DND-41 (cell line): ENCODE measurements at regions not wholly inside any gene's neighbourhood (a gene's known extent, or its start where the extent isn't known, plus 50 kb on each side); places are given as distances from the start of the nearest gene placed in this dataset.

Source experiments
- ATAC-seq: fragments of 200-7000 bp; cut with Tn5 transposase; 3 replicates; pipeline ENCODE4 v1.9.1; 2021; ENCODE audit warnings: low read depth; ENCODE audit not compliant: insufficient read depth
- DNase-seq: peaks from one replicate; pipeline ENCODE4 v3.0.0-alpha.2; 2020
- H2AFZ ChIP-seq: 2 replicates; pipeline ENCODE4 v1.6.0; 2012; ENCODE audit warnings: low read depth, low read length
- H3K27ac ChIP-seq: 2 replicates; pipeline ENCODE4 v1.5.1; 2012; ENCODE audit warnings: low read length, inconsistent platforms
- H3K27me3 ChIP-seq: fragments of 200-600 bp; sonication (generic); 2 replicates; pipeline ENCODE4 v1.6.0; 2012; ENCODE audit warnings: low read length, mild to moderate bottlenecking, inconsistent platforms; ENCODE audit not compliant: insufficient read depth, poor library complexity
- H3K36me3 ChIP-seq: 2 replicates; pipeline ENCODE4 v1.5.1; 2012; ENCODE audit warnings: low read length, inconsistent platforms; ENCODE audit not compliant: insufficient read depth
- H3K4me1 ChIP-seq: 2 replicates; pipeline ENCODE4 v1.5.1; 2012; ENCODE audit warnings: mild to moderate bottlenecking, low read length; ENCODE audit not compliant: insufficient read depth
- H3K4me2 ChIP-seq: 2 replicates; pipeline ENCODE4 v1.6.0; 2012; ENCODE audit warnings: mild to moderate bottlenecking, moderate library complexity, low read length, inconsistent platforms; ENCODE audit not compliant: insufficient read depth
- H3K4me3 ChIP-seq, 2 experiments: fragments of 200-600 bp in 1 of 2; shearing (Covaris generic) in 1 of 2; 2 replicates each; pipeline ENCODE4 v1.5.1; 2012 to 2016; ENCODE audit warnings: inconsistent platforms in 2 of 2, low read length in 2 of 2, mild to moderate bottlenecking in 2 of 2, low read depth in 1 of 2, moderate library complexity in 1 of 2
- H3K79me2 ChIP-seq: 2 replicates; pipeline ENCODE4 v1.6.0; 2012; ENCODE audit warnings: low read length, inconsistent platforms; ENCODE audit not compliant: insufficient read depth
- H3K9ac ChIP-seq: 2 replicates; pipeline ENCODE4 v1.6.0; 2012; ENCODE audit warnings: low read depth, mild to moderate bottlenecking, inconsistent platforms, low read length, moderate library complexity
- H3K9me3 ChIP-seq: 2 replicates; pipeline ENCODE4 v1.5.1; 2012; ENCODE audit warnings: low read length, moderate library complexity, mild to moderate bottlenecking, inconsistent platforms; ENCODE audit not compliant: insufficient read depth, severe bottlenecking
- H4K20me1 ChIP-seq: 2 replicates; pipeline ENCODE4 v1.6.0; 2012; ENCODE audit warnings: low read length; ENCODE audit not compliant: insufficient read depth
- EZH2 ChIP-seq: IDR thresholded peaks from 3 replicates; pipeline ENCODE4 v1.6.1; 2012; ENCODE audit warnings: borderline replicate concordance, low read depth, mild to moderate bottlenecking, moderate library complexity, low read length, inconsistent platforms; ENCODE audit not compliant: severe bottlenecking
- TF ChIP-seq, protein P1 (sequence below): IDR thresholded peaks from 2 replicates; pipeline ENCODE4 v1.5.1; 2012; ENCODE audit warnings: borderline replicate concordance, low read length, moderate library complexity, mild to moderate bottlenecking; ENCODE audit not compliant: poor library complexity, severe bottlenecking; ENCODE audit errors: extremely low read depth

- no peak overlapping the region for H3K27ac ChIP-seq
- H3K79me2 ChIP-seq, result no peaks in the 10 kb centered on the region
- H3K9me3 ChIP-seq, result no peaks in the 10 kb centered on the region
- H3K4me1 ChIP-seq, result no peaks in the 10 kb centered on the region
- H3K27me3 ChIP-seq, result peaks cover 2% of the 10 kb centered on the region
- TF ChIP-seq, protein P1, sequence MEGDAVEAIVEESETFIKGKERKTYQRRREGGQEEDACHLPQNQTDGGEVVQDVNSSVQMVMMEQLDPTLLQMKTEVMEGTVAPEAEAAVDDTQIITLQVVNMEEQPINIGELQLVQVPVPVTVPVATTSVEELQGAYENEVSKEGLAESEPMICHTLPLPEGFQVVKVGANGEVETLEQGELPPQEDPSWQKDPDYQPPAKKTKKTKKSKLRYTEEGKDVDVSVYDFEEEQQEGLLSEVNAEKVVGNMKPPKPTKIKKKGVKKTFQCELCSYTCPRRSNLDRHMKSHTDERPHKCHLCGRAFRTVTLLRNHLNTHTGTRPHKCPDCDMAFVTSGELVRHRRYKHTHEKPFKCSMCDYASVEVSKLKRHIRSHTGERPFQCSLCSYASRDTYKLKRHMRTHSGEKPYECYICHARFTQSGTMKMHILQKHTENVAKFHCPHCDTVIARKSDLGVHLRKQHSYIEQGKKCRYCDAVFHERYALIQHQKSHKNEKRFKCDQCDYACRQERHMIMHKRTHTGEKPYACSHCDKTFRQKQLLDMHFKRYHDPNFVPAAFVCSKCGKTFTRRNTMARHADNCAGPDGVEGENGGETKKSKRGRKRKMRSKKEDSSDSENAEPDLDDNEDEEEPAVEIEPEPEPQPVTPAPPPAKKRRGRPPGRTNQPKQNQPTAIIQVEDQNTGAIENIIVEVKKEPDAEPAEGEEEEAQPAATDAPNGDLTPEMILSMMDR, result no peak
- no peak for TF ChIP-seq EZH2
- ATAC-seq (no peak), DNase-seq (no peak)
- no peaks in the 10 kb centered on the region for H3K36me3 ChIP-seq
- no peak overlapping the region for H3K9ac ChIP-seq
- H3K4me3 ChIP-seq, result no peak overlapping the region
- H3K4me2 ChIP-seq, result no peak overlapping the region
- no peaks in the 10 kb centered on the region for H4K20me1 ChIP-seq
- no peak overlapping the region for H2AFZ ChIP-seq
Measured at GRCh38 chr2:18501156-18501555, 59.3 kb downstream of the RDH14 start.

GRCh38 chr2:18500333-18500732 is 60.1 kb downstream of the RDH14 start:
- H2AFZ ChIP-seq, result no peak overlapping the region
- ATAC-seq (no peak), DNase-seq (no peak)
- H3K27me3 ChIP-seq, result peaks cover 2% of the 10 kb centered on the region
- no peaks in the 10 kb centered on the region for H3K36me3 ChIP-seq
- H3K9ac ChIP-seq, result no peak overlapping the region
- H4K20me1 ChIP-seq, result no peaks in the 10 kb centered on the region
- TF ChIP-seq, protein P1, result no peak
- no peak for TF ChIP-seq EZH2
- no peak overlapping the region for H3K4me2 ChIP-seq
- H3K27ac ChIP-seq, result no peak overlapping the region
- H3K4me1 ChIP-seq, result no peaks in the 10 kb centered on the region
- H3K9me3 ChIP-seq, result no peaks in the 10 kb centered on the region
- H3K4me3 ChIP-seq, result no peak overlapping the region
- no peaks in the 10 kb centered on the region for H3K79me2 ChIP-seq

- Histone ChIP-seq H3K36me3 (no peaks in the 10 kb centered on the region), H3K4me2 (no peak overlapping the region), H3K4me3 (no peak overlapping the region), H3K79me2 (no peaks in the 10 kb centered on the region), H3K9me3 (no peaks in the 10 kb centered on the region), H4K20me1 (no peaks in the 10 kb centered on the region), H3K9ac (no peak overlapping the region), H3K27me3 (peaks cover 2% of the 10 kb centered on the region), H3K27ac (no peak overlapping the region), H2AFZ (no peak overlapping the region), H3K4me1 (no peaks in the 10 kb centered on the region)
- TF ChIP-seq EZH2, result no peak
- TF ChIP-seq, protein P1, result no peak
- no peak for ATAC-seq
- no peak for DNase-seq
Measured at GRCh38 chr2:18498531-18498930, 61.9 kb downstream of the RDH14 start.

- H3K79me2 ChIP-seq, result no peaks in the 10 kb centered on the region
- H3K4me3 ChIP-seq, result no peak overlapping the region
- H3K27ac ChIP-seq, result no peak overlapping the region
- no peaks in the 10 kb centered on the region for H3K4me1 ChIP-seq
- no peak for TF ChIP-seq EZH2
- TF ChIP-seq, protein P1, result no peak
- no peak for DNase-seq
- H3K9me3 ChIP-seq, result no peaks in the 10 kb centered on the region
- H3K4me2 ChIP-seq, result no peak overlapping the region
- no peak overlapping the region for H2AFZ ChIP-seq
- H3K27me3 ChIP-seq, result peaks cover 2% of the 10 kb centered on the region
- H3K36me3 ChIP-seq, result no peaks in the 10 kb centered on the region
- H3K9ac ChIP-seq, result no peak overlapping the region
- H4K20me1 ChIP-seq, result no peaks in the 10 kb centered on the region
- ATAC-seq, result no peak
Measured at GRCh38 chr2:18496516-18496915, 63.9 kb downstream of the RDH14 start.
